ENCODE measurements at regions not wholly inside any gene's neighbourhood (a gene's known extent, or its start where the extent isn't known, plus 50 kb on each side); places are given as distances from the start of the nearest gene placed in this dataset.
"Not testable (repeated sequence)": the region's sequence is repeated elsewhere in the genome, so short reads cannot be mapped to it uniquely, and the experiment has no call there.

- not testable (repeated sequence) for TF ChIP-seq CTCF (IDR thresholded peaks at IDR 0.05; ENCODE audit: low read depth, low read length, poor library complexity, severe bottlenecking); EZH2phosphoT487 (IDR thresholded peaks at IDR 0.05; ENCODE audit: borderline replicate concordance, low read length)
Observed at GRCh38 chr2:111428915-111429314, 308.2 kb downstream of the BCL2L11 start.

Measured in DOHH2 (cell line).